RCC 7860 (cell line): ENCODE measurements at regions not wholly inside any gene's neighbourhood (a gene's known extent, or its start where the extent isn't known, plus 50 kb on each side); places are given as distances from the start of the nearest gene placed in this dataset.
"Not testable (repeated sequence)": the region's sequence is repeated elsewhere in the genome, so short reads cannot be mapped to it uniquely, and the experiment has no call there.

Source experiments
- DNase-seq: peaks from one replicate; pipeline ENCODE4 v3.0.0-alpha.2; 2015; ENCODE audit warnings: low spot score
- FAIRE-seq: peaks from 2 replicates; lab custom pipeline; 2012; peaks lifted over from hg19 to GRCh38; lab: Jason Lieb, UNC

GRCh38 chr6:50992704-50993625, 174.3 kb downstream of the TFAP2B start:
- FAIRE-seq = no peak
- DNase-seq = no peak

DNA sequence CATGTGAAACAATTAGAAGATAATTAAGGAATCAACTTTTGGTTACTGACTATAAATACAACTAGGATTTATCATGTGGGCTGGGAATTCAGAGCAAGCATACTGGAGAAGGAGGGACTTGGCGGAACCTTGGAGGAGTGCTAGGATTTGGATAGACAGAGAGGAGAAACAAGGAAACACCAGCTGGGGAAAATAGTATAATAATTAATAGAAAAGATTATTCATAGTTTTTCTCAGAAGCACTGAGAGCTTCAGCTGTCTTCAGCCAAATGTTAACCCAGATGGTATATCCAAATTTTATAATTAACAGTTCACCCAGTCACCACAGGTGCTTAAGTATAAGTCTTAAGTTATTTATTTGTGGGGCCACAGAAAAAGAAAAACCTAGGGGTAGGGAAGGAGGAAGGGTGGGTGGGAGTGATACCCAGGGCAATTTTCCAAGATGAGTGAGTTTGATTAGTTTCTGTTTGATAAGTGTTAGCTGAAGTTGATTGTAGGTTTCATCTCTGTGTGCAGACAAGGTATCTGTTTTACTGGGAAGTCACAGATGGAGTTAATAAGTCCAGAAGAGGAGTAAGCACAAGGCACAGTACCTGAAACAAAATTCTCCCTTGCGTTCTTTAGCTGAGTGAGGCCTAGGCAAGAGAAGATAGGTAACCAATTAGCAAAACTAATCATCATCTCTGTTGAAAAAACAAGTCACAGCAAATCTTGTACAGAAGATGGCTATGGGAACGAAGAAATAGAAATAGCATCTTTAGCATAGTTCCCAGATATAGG, 175.5 kb downstream of the TFAP2B start:
- no peak for FAIRE-seq
- DNase-seq = no peak

- no peak for FAIRE-seq
These were observed 176.4 kb downstream of the TFAP2B start for GRCh38 chr6:50995036-50995435.

GRCh38 chr6:50998905-50999304, 180.2 kb downstream of the TFAP2B start:
- FAIRE-seq (no peak), DNase-seq (no peak)

More at GRCh38 chr6:50995036-50995435, 176.4 kb downstream of the TFAP2B start:
- DNase-seq = no peak

- no peak for DNase-seq
- no peak for FAIRE-seq
These were observed 182.7 kb downstream of the TFAP2B start for GRCh38 chr6:51001399-51001798.

GRCh38 chr6:51004380-51004779, 185.7 kb downstream of the TFAP2B start:
- FAIRE-seq (no peak), DNase-seq (no peak)

- DNase-seq (no peak), FAIRE-seq (no peak)
These were observed 187.1 kb downstream of the TFAP2B start for GRCh38 chr6:51005779-51006178.

- FAIRE-seq = no peak
These were observed 188.6 kb downstream of the TFAP2B start for GRCh38 chr6:51007237-51007636.

GRCh38 chr6:51008693-51009092, 190.0 kb downstream of the TFAP2B start:
- FAIRE-seq, DNase-seq: not testable (repeated sequence)

More at GRCh38 chr6:51007237-51007636, 188.6 kb downstream of the TFAP2B start:
- DNase-seq = no peak

GRCh38 chr6:51013376-51013775, 194.7 kb downstream of the TFAP2B start:
- no peak for DNase-seq
- peak; percentile 49 for FAIRE-seq

GRCh38 chr6:51015394-51015793, 196.7 kb downstream of the TFAP2B start:
- DNase-seq (no peak), FAIRE-seq (no peak)

- FAIRE-seq (no peak), DNase-seq (no peak)
These were observed 197.8 kb downstream of the TFAP2B start for GRCh38 chr6:51016489-51016888.

DNA sequence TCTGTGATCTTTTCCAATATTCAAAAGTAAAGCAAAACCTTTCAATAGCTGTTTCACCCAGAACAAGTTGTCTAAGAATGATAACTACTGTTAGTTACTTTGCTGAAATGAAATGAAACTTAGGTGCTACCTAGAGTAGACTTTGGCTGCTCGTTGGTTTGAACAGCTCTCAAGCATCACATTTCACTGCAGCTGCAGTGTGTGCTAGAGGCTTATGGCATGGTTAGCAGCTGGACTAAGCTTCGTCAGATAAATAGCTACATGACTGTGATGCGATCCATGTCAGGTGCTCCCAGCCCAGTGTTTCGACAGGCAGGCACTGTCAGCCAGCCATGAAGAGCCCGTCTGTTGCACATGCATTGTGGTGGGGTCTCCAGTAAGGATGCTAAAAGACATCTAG, 201.1 kb downstream of the TFAP2B start:
- DNase-seq (no peak), FAIRE-seq (no peak)

DNA sequence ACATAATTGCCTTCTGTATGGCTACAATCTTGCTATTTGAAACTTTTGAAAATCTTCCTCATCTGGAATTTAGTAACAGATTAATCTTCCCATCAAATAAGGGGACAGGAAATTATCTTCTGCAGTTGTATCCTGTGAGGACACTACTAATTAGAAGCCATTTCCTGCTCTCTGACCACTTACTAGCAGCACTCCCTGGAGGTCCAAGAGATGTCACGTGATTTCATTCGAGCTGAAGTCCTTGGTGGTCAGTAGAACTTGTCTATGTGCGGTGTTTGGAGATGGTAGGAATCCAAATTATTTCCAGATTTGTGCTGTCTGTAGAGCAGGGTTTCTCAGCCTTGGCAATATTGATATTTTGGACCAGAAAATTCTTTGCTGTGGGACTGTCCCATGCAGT, 202.5 kb downstream of the TFAP2B start:
- FAIRE-seq (no peak), DNase-seq (no peak)

DNA sequence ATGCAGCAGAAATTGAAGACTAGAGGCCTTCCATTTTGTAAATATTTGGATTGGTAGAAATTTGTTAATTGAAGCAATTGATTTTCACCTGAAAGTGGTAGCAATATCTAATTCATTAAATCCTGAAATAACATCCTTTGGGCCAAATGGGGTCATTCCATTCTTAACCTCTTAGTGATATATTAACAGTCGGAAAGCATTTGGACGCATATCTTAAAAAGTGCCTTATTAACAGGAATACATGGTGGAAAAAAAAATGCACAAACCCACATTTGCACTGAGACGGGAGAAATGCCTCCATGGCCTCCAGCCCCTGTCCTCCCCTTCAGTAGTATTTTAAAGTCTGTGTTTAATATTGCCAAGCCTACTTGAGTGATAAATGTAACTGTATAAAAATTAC, 205.5 kb downstream of the TFAP2B start:
- FAIRE-seq (peak; percentile 88), DNase-seq (peak; percentile 24)

DNA sequence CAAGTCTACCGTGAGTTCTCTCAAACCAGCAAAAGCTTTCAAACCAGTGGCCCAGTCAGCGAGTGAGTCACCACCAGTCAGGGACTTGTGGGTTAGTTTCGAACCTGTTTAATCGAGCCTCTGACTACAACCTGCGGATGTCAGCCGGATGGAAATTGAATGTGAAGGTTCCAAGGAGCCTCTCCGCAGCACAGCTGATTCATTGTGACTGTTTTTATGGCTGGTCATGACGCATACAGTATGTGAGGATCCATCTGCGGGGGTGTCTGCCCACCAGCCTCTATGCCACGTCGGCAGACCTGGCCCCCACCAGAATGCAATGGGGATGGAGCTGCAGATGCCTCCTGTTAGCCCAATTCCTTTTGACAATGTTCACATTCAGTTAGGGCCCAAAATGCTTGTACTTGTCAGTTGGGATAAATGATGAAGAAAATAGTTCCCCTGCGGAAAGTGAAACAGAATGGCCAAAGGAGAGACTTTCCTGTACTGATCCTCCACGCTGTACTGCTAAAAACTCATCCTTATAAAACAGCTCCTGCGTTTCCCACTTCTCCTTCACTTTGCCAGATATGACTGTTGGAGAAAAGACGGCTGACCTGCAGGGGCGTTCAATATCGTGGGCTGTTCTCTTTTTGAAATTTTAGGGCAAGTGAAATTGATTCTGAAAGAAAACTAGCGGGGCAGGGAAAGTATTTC, 206.6 kb downstream of the TFAP2B start:
- DNase-seq = peak; percentile 97
- peak; percentile 97 for FAIRE-seq

DNA sequence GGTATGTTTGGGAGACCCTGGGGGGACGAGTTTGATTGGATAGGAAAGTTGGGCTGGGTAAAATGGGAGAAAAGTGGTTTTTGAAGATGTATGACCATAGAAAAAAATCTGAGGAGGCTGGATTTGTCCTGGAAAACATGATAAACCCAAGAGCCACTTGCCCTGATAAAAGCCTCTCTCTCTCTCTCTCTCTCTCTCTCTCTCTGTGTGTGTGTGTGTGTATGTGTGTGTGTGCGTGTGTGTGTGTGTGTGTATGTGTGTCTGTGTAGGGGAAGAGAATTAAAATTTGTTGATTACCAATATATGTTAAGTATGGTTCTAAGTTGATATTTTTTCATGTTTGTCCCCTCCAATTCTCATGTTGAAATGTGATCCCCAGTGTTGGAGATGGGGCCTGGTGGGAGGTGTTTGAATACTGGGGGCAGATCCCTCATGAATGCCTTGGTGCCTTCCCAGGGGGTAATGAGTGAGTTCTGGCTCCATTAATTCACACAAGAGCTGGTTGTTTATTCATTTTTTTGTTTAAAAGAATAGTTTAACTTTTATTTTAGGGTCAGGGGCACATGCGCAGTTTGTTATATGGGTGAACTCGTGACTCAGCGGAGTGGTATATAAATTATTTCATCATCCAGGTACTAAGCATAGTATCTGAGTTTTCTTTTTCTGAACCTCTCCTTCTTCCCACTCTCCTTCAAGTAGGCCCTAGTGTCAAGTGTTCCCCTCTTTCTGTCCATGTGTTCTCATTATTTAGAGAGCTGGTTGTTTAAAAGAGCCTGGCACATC, 208.8 kb downstream of the TFAP2B start:
- peak; percentile 66 for FAIRE-seq

DNA sequence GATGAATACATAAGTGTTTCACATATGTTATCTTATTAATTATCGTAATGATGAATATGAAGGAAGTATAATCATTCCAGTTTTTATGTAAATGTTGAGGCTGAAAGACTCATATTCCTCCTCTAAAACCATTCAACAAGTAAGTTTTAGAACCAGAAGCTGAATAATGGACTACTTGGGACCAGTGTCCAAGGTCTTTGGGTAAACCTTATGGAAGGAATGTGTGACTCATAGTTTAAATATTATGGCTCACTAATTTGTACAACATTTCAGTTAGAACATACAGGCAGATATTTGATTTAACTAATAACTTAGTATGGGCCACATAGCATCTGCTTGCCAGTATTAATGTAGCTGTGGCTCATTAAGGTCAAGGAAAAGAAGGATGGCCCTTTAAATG, 209.6 kb downstream of the TFAP2B start:
- FAIRE-seq (peak; percentile 96), DNase-seq (peak; percentile 73)

More for the DNA sequence above, 208.8 kb downstream of the TFAP2B start:
- peak; percentile 31 for DNase-seq

GRCh38 chr6:51029561-51029960, 210.9 kb downstream of the TFAP2B start:
- no peak for DNase-seq
- no peak for FAIRE-seq

- DNase-seq (no peak), FAIRE-seq (no peak)
These were observed 226.9 kb downstream of the TFAP2B start for GRCh38 chr6:51045548-51045947.
